CD4-positive, alpha-beta T cell treated with Interleukin-10 for 1 hour (primary cell): ENCODE measurements at regions not wholly inside any gene's neighbourhood (a gene's known extent, or its start where the extent isn't known, plus 50 kb on each side); places are given as distances from the start of the nearest gene placed in this dataset.

Experiments used
- DNase-seq: peaks from one replicate; pipeline ENCODE4 v3.0.0-alpha.2; 2020

DNA sequence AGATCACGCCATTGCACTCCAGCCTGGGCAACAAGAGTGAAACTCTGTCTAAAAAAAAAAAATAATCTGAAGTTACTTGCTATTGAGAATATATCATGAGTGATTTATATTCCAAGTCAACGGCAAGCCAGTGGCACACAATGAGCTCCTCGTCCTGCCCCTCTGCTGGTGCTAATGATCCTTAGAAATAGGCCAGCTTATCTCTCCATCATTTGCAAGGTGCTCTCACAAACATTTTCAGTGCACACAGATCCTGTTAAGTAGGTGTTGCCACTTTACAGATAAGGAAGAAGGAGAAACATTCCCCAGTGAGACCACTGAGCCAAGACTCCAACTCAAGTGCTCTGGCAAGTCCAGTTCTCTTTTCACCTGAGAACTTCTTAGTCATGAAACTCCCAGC is 91.3 kb upstream of the GPR45 start:
- DNase-seq = no peak

DNA sequence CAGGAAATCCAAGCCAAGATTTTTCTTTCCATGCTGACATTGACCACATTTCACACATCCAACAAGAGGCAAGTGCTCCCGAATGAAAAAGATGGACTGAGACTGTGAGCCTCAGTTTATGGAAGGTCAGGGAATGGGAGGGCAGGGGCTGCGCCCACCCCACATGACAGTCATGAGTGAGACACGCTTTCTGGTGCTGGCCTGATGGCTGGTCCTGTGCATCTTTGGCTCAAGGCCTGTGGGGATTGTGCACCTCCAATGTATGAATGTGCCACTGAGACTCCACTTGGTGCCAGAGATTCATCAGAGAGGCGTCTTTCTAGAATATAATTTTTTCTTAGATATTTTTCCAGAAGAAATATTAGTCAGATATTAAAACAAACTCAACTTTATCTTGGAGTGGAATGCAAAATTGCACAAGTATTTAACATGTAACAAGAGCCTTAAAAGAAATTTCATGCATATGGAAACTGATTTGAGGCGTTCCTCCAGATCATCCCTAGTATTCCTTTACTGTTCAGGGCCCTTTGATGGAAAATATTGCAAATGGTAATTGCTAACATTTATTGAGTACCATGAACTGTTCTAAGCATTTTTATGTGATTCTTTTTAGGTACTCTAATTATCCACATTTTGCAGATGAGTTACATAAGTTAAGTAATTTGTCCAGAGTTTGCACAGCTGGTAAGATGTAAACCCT is 87.3 kb upstream of the GPR45 start:
- no peak for DNase-seq

DNA sequence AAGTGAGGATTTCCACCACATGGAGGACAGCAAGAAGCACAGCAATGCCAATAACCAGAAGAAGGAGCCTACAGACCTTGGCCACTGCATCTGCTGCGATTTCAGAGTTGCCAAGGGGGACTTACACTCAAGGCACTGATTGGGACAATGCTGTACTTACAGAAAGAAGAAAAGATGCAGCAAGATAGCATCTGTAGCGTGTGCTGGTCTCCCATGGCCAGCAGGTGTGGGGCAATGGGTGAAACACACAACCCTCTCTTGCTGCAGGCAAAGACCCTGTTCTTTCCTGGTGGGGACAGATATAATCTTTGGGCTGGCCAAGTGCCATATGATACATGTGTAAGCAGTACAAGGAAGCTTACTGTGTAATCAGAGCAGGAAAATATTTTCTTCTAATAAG is 85.4 kb upstream of the GPR45 start:
- DNase-seq = no peak

DNA sequence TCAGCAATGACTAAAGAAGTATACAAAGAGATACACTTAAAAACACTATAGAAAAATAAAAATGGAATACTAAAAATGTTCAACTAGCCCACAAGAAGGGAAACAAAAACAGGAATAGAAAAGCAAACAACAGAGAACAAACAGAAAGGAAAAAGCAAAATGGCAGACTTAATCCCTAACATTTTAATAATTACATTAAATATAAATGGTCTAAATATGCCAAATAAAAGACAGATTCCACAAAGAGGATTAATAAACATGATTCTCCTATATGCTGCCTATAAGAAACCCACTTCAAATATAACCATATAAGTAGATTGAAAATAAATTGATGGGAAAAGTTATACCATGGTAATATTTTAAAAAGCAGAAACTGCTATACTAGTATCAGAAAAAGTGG is 83.5 kb upstream of the GPR45 start:
- DNase-seq = no peak

DNA sequence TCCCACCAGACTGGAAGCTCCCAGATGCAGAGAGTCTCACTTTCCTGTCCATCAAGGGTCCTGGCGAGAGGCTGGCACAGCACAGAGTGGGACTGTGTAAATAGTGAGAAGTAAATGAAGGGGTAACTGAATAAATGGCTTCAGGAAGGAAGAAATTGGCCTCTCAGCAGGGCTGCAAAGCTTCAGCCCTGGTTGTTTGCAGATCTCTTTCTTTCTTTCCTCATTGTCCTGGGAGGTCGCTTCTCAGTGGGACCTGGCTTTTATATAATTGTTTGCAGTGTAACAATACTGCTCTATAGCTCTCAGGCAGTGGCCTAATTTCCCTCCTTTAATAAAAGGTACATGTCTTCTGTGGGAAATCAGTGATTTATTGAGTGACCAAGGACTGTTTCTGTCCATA is 74.9 kb upstream of the GPR45 start:
- DNase-seq = no peak

DNA sequence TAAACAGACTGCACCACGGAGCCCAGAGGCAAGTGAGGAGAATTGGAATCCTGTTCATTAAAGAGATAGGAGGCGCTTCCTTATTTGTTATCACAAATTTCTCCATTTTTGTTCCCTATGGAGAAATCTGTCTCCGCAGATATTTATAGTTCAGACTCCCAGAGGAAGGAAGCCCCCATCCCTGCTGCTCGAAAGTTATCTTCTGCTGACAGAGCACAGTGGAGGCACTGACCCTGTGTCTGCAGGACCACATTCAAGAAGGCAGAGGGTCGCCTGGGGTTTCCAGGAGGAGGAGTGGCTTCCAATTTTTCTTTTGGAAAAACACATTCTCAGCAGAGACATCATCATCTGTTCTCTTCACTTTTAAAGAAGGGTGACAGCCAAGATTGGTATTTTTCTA is 73.0 kb upstream of the GPR45 start:
- no peak for DNase-seq

DNA sequence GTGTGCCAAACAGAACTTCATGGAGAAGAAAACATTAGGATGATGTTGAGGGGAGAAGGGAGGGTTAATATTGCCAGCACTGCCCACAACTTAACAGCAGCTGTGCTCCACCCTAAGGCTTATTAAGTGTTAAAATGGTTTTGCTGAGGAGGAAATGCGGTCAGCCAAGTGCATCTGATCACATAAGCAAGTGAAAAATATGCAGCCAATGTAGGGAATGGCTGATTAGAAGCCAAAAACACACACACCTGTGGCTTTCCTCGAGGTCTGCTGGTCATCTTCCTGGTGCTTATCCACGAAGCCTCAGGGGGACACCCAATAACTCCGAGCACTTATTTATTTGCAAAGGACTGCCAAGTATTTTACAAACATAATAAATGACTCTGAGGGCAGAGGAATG is 66.3 kb upstream of the GPR45 start:
- DNase-seq = no peak

DNA sequence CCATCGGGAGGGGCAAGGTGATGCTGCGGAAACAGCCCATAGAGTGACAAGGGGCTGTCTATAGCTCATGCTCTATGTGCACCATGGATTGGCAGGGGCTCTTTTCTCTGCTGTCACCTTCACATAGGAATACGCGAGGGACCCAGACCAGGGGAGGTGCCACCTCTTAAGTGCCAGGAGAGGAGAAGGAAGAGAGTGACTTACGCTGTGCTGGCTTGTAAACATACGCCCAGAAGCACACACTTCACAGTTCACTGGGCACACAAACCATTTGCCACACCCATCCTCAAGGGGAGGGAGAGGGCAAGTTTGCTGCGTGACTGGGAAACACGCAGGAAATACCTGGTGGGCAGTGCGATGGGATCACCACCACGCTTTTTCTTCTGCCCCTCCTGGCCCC is 65.1 kb upstream of the GPR45 start:
- no peak for DNase-seq

DNA sequence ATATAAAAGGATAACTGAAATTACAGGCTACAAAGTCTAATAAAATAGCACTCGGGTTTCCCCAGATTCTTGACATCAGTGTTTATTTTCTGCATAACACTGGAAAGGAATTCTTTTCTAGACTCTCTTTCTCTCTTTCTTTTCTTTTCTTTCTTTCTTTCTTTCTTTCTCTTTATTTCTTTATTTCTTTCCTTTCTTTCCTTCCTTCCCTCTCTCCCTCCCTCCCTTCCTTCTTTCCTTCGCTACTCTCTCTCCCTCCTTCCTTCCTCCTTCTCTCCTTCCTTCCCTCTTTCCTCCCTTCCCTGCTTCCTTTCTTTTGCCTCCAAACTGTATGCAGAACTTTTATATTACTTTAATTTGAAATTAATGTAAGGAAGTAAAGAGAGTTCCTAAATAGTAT is 64.5 kb upstream of the GPR45 start:
- no peak for DNase-seq

DNA sequence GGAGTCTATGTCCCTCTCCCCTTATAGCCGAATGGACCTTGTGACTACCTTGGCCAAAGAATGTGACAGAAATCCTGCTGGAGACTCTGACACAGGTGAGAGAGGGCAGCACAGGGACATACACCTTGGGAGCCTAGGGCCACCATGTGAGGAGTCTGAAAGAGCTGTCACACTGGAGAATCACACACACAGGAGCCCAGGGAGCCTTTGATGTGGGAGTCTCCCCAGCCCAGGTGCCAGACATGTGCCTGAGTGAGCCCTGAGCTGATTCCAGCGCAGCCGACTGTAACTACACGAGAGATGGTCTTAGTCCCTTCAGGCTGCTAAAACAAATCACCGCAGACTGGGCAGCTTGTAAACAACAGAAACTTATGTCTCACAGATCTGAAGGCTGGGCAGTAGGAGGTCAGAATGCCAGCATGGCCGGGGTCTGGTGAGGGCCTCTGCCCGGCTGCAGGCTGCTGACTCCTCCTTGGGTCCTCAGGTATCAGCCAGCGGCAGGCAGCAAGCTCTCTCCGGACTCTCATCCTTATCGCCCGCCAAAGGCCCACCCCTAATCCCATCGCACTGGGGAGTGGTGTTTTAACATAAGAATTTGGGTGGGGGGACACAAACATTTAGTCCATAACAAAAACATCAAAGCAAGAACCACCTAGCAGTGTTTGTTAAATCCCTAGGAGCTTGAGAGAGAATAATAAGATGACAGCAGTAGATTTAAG is 63.8 kb upstream of the GPR45 start:
- DNase-seq = no peak

DNA sequence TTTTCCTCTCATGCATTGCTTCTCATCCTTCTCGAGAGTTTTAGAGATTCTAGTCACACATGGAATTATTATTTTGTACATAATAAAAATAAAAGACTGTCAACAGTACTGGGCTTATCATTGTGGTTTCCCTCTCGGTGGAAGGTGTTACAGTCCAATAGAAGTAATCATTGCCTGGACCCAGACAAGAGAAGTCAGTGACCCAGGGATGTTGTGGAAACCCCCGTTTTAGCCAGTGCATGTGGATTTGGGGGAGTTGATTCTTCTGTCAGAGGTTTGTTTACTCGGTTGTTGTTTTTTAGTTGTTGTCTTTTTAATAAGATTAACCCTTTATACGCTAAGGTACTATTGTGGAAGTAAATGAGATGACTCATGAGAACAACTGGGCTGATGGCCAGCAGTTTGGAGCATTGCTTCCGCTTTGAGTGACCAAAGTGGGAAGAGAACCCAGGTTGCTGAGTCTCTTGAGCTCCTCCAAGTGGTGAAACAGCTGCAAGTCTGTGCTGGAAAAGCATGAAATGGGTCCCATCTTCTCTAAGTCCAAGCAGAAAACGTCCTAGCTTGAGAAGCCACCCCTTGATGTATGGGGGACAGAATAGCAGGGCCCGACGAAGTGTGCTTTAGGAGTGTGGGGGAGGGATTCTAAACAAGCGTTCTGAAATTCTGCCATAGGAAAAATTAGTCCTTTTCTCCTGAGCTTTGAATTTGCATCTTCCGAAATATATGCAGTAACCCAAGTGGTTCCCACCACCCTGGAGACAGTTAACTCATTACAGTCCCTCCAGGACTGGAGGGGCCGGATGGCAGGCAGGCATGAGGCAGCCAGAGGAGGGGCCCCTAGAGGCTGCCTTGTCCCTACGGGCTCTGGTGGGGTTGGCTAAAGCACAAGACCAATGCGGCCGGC is 61.8 kb upstream of the GPR45 start:
- peak; percentile 8 for DNase-seq

DNA sequence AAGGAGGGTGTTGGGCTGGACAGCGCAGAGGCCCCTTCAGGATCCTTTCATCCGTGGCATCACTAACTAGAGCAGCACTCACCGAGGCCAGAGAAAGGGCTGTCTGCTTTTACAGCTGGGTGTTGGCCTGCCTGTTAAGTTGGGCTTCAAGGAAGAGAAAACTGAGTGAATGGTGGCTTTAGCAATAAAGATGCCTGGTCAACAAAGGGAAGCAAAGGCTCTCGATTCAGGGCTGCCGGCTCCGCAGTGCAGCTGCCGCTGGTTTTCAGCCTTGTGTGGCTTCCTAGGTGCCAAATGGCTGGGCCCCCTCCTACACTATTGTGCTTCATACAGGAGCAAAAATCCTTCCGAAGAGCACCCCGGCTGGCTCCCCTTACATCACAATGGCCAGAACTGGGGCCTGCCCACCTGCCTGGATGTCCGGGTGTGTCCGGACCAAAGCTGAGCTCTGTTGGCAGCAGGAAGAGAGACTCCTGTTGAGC is 61.0 kb upstream of the GPR45 start:
- DNase-seq = no peak

DNA sequence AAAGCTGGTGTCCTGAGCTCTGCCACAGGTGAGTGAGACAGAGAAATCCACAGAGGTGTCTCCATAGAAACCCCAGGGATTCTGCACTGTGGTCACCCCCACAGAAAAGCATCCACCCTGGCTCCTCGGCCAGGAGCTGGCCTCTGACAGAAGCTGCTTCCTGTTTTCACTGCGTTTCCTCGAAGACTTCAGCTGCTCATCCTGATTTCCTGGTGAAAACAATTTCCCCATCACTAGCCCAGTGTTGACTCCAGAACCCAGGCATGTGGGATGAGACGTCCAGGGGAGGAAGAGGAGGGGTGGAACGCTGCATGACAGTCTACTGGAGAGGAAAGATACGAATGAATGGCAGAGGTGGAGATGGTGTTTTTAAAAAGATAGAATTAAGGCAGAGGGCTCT is 60.3 kb upstream of the GPR45 start:
- DNase-seq = no peak

DNA sequence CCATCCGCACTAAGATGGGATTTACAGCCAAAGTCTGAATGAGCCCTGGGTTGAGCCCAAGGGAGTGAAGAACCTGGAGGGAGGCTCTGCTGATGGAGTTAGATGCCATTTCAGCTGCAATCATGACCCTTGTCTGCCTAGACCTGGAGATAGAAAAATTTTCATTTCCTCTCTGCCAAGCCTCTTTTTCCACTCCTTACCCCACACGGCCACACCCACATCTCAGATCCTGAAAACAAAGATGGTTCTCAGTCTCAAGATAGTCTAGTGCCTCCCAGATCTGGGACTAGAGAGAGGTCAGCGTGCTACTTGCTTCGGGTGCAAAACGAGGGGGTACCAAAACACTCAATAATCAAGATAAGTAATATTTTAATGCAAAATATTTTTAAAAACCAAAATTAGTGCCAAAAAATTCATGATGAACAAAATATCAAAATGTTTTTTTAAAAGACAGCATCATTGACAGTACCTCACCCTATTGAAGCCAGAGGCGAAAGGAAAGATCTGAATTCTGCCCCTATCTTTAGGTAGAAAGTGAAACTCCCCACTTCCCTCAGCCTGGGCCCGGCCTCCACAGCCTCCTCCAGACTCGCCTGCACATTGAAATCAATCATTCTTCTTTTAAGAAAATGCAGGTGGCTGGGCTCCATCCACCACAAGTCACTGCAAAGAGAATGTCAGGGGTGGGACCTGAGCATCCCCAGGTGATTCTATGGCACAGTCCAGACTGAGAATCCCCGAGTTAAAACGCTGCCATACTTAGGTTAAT is 57.8 kb upstream of the GPR45 start:
- DNase-seq = no peak

DNA sequence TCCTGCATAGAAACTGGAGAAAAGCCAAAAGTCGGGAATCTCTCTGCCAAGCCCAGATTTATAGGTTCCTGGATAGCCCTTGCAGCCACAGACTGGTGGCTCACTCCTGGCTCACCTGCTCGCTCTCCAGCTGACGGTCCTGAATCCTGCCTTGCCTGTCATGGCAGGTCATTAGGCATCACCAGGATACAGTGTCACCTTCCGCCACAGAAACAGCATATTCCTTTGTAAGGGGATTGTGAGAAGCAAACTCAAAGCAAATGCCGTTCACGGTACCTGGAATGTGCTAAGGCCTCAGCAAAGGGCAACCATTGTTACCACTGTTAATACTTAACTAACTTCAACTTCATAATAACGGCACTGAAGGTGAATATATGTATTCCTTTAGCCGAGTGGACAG is 57.1 kb upstream of the GPR45 start:
- no peak for DNase-seq

DNA sequence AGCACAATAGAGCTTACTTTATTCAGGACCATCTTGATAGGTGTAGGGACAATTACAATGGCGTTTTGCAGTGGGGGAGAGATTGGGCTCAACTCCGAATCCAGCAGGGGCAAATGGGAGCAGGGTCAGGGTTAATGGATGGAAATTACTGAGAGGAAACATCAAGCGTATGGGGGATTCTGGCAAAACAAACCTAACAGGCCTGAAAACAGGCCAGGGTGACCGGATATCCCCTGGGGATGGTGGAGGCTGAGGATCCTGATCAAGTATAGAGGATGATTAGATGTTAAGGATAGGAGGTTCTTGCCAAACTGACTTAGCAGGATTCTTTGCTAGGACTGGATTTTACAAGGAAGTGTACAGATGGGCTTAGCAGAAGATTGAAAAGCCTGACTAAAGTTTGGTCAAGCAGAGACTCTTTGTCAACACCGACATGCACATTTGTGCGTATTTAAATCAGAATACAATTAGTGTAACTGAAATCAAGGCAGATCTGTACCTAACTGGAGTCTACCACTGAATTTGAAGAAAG is 54.5 kb upstream of the GPR45 start:
- no peak for DNase-seq

DNA sequence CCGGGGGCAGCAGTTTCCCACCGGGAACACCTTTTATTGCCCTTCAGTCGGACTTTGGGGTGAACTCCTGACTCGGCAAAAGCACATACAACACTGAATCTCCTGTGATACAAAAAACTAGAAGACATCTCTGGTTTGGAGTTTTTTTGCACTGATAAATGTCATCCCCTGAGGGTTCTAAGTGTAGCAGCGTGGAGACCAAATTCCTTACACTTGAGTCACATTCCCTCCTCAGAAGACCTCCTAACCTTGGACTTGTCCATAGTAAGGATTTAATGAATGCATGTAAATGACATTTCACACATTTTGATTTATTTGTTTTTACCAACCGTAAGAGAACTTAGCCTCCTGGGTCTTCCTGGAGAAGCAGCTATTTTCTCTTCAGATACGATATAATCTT is 54.0 kb upstream of the GPR45 start:
- no peak for DNase-seq

DNA sequence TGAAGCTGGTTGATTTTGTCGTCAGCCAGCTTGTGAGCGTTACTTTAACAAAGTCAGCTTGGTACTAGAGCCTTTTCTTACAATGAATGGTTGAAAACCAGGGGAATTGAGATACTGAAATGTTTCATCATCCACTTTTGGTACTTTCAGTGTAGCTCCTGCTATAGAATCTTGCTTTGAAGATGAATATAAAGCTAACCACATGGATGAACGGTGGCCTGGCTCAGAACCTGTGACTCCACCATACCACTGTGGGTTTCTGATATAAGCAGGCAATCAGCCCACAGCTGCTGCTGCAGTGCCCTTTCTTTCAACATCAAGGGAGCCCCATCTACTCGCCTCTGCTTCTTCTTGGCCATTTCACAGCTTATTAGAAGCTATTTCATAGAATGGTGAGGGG is 53.2 kb upstream of the GPR45 start:
- no peak for DNase-seq
